GM18907 (cell line): ENCODE measurements at regions not wholly inside any gene's neighbourhood (a gene's known extent, or its start where the extent isn't known, plus 50 kb on each side); places are given as distances from the start of the nearest gene placed in this dataset.
"Not testable (repeated sequence)": the region's sequence is repeated elsewhere in the genome, so short reads cannot be mapped to it uniquely, and the experiment has no call there.

Experiments
- ATAC-seq: cut with Tn5 transposase; IDR thresholded peaks from one replicate; pipeline ENCODE4 v1.9.1; 2021; ENCODE audit warnings: mild to moderate bottlenecking, moderate library complexity; ENCODE audit not compliant: unreplicated experiment

DNA sequence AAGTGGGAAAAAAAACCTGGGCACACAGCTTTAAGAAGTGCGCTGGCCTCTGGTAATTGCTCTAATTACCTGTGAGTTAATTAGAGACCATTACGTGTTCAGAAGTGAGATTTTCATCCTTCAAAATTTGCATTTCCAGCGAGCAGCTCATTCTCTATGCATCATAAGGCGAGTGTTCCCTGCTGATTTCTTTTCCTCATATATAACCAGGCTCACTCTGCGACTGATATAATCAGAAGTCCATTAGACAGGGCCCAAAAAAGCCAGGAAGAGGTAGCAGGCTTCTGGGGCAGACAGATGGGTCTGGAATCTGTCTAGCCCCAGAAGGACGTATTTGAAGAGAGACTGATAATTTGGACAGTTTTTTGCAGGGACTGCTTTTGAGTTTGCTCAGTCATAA is 158.7 kb downstream of the MTHFS start:
- ATAC-seq = no peak

DNA sequence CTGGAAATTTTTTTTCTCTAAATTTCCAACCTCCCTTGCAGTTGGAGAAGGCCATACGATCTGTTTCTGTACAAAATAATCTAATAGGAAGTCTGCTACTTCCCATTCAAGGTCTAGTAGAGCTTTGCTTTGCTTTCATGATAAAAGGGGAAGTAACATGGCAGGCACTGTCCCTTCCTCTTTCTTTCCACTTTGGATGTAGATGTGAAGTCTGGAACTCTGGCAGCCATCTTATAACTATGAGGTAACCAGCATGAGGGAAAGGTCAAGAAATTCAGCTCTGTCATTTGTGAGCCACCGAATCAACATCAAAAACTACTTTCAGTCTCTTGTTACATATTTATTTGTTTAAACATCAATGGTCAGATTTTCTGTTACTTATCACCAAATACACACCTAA is 156.3 kb downstream of the MTHFS start:
- ATAC-seq = no peak

DNA sequence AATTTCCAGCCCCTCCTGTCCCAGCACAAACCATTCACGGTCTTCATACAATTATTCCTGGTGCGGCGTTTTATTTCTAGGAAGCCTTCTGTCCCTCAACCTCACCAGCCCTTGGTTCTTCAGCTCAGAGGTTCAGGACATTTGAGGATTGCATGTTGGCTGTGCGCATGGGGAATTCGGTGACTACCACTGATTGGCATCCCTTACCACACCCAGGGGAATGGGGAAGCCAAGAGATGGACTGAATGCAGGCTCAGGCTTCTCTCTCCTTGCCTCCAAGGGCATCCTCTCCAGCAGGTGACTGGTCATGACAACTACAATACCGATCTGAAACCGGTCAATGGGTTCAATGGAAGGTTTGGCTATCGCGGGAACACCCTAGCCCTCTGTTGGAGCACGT is 153.8 kb downstream of the MTHFS start:
- no peak for ATAC-seq

DNA sequence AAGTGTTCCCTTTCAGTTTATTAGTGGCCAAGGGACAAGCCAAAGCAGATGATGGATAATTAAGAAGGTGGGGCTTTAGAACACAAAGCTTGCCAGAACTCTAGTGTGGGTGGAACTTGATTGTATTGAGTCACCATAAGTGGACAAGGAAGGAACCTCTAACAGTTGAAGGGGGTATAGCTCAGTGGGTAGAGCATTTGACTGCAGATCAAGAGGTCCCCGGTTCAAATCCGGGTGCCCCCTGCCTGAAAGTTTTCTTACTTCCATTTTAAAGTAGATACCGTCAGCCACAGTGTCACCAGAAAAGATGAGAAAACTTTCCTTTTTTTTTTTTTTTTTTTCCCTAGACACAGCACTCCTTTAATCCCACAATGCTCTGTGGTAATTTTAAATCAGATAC is 152.3 kb downstream of the MTHFS start:
- not testable (repeated sequence) for ATAC-seq

DNA sequence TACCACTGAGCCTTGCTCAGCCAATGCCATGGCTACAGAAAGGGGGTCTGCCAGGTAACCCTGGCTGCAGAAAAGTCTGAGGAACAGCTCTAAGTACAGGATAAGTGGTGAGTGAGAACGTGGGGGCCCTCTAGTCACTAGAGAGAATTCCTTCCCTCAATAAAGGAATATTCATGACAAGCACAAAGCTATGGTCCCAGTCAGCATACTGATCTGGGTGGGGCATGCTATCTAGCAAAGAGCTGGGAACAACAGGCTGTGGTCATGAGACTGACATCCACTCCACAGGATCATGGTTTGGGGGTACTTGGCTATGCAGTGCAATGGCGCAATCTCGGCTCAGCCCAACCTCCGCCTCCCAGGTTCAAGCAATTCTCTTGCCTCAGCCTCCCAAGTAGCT is 140.4 kb downstream of the MTHFS start:
- ATAC-seq = no peak

DNA sequence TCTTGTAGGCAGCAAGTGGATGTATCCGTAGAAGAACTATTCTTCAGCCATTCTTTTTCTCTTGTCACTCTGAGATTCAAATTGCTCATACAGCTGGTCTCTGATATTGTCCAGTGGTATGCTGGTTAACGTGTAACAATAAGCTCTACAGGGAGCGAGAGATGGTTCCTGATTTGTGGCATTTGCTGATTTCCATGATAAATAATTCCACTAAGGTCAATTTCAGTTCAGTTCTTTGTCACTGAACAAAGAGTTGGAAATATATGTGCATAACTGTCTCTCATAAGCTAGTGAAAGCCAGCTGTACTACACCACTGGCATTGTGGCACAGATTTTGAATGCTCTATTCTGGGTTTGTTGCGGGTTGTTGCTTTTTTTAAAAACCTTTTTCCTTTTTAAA is 131.7 kb downstream of the MTHFS start:
- no peak for ATAC-seq

DNA sequence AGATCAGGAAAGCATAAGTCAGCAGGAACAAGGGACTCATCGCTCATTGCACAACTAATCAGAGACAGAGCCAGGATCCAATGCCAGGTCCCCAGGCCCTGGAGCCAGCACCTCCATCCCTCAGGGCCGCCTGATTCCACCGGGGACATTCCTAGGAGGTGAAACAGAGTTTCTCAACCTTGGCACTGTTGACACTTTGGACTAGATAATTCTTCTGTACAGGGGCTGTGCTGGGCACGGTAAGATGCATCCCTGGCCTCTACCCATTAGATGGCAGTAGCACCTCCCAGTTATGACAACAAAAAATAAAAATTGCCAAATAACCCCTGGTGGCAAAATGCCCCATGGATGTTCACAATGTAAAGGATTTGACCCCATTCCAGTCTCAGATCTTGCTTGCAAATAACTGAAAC is 127.7 kb downstream of the MTHFS start:
- no peak for ATAC-seq

DNA sequence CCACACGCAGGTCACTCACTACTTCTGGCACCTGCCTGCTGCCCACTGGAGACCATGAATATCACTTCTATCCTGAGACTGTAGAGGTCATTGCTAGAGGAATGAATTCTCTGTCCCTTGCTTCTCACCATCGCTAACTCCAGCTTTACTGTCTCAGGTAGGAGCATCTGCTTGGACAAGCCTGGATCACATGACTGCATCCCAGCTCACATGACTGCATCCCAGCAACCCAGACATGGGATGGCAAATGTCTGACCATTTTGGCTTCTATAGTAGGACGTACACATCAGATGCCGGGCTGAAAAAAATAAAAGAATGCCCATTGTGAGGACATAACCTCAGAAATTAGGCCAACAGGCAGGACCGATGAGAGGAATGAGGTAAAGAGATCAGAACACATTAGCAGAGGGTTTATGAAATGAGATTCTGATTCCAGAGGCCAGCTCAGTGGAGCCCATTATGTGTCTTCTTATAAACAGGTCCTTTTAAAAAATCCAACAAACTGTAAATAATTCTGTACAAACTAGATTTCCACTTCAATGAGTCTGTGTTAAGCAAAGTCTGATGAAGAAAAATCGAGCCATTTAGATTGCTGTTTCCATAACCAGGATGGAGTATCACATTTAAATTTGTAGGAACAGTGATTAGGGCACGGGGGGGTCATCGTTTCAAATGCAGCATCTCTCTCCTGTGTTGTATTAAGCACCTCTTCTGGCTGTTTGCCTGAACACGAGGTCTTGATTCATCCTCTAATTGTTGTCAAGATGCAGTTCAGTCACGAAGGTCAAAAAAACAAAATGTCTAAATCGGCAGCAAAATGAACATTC is 126.7 kb downstream of the MTHFS start:
- ATAC-seq = no peak

DNA sequence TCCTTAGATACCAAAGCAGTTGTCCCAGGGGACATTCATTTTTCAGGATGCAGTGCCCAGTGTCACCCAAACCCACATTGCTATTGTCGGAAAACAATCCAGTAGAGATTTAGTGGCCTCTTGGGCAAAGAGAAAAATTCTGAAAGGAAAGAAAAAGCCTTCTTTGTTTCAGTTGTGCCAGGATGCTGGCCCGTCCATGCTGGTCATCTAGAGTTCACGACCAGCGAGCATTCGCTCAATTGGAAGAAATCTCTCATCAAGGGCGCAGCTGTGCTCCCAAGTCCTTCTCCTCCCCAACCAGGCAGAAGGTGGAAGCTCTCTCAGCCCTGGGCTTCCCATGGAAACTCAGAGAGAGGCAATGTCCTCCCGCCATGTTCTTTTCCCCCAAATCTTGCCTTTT is 123.7 kb downstream of the MTHFS start:
- no peak for ATAC-seq

DNA sequence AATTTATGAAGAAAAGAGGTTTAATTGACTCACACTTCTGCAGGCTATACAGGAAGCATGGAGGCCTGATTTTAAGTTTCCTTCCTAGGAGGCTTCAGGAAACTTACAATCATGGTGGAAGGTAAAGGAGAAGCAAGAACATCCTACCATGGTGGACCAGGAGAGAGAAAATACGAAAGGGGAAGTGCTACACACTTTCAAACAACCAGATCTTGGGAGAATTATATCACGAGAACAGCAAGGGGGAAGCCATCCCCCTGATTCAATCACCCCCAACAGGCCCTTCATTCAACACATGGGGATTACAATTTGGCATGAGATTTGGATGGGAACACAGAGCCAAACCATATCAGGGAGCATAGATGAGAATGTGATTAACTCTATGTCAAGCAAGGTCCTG is 121.0 kb downstream of the MTHFS start:
- no peak for ATAC-seq

DNA sequence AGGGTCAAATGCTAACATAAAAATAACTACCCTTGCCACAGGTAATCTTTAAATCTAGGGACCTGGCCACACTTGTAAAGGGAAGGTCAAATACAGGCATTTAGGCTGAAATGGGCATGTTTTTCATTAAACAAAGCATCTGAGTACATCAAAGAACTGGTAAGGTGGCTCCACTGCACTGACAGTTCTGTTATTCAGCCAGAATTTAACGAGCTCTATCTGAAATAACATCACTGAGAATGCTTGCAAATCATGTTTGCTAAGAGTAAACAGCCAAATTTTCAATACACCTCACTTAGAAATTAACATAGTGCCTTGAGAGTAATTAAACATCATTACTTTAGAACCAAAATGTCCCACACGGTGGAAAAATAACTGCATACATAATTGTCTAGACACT is 118.9 kb downstream of the MTHFS start:
- no peak for ATAC-seq

DNA sequence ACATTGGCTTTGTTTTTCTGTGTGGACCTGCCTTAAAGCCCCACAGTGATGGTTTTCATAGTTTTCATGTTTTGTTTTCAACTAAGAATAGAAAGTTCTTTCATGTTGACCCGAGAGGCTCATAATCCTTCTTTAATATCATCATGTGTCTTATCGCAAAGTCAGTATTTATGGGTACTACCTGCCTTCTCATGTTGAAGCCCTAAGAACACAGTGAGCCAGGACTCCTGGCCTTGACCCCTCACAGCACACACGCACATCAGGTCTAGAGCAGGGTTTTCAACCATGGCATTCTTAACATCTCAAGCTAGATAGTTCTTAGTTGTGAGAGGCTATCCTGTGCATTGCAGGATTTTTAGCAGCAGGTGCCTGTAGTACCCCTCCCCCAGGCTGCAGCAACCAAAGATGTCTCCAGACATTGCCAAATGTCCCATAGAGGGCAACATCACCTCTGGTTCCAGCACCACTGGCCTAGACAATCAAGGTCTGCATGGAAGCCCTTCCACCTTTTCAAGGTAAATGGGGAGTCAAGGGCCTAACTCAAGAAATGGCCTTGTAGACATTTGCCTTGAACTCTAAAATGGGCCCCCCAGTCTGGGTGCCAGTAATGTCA is 118.3 kb downstream of the MTHFS start:
- no peak for ATAC-seq

DNA sequence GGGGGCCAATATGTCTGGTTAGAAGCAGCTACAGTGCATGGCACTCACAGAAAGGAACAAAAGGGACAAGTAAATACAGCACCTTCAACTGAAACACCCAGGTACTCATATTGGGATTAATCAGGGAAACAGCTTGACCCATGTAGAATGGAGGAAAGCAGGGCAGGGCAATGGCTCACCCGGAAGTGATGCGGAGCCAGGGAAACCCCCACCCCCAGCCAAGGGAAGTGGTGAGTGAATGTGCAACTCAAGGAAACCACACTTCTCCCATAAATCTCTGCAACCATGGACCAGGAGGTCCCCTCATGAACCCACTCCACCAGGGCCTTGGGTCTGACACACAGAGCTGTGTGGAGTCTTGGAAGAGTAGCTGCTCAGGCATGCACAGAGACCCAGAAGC is 117.1 kb downstream of the MTHFS start:
- no peak for ATAC-seq

DNA sequence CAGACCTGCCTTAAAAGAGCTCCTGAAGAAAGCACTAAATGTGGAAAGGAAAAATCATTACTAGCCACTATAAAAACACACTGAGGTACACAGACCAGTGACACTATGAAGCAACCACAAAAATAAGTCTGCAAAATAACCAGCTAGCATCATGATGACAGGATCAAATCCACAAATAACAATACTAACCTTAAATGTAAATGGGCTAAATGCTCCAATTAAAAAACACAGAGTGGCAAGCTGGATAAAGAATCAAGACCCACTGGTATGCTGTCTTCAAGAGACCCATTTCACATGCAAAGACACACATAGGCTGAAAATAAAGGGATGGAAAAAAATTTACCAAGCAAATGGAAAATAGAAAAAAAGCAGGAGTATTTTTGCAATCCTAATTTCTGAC is 114.5 kb downstream of the MTHFS start:
- not testable (repeated sequence) for ATAC-seq
